Breast epithelium (tissue), 3 donors: ENCODE measurements at regions not wholly inside any gene's neighbourhood (a gene's known extent, or its start where the extent isn't known, plus 50 kb on each side); places are given as distances from the start of the nearest gene placed in this dataset.

Source experiments
- POLR2A ChIP-seq: fragments of 450-650 bp; IDR thresholded peaks from one replicate; pipeline ENCODE4 v1.6.1; 2016; ENCODE audit warnings: antibody characterized with exemption, mild to moderate bottlenecking, moderate library complexity
- TF ChIP-seq, protein P1 (sequence below), 3 donors: fragments of 450-650 bp; IDR thresholded peaks; one replicate each; pipeline ENCODE4 v1.5.1; 2016 to 2017; ENCODE audit warnings: antibody characterized with exemption in 3 of 3, mild to moderate bottlenecking in 3 of 3, moderate library complexity in 3 of 3

DNA sequence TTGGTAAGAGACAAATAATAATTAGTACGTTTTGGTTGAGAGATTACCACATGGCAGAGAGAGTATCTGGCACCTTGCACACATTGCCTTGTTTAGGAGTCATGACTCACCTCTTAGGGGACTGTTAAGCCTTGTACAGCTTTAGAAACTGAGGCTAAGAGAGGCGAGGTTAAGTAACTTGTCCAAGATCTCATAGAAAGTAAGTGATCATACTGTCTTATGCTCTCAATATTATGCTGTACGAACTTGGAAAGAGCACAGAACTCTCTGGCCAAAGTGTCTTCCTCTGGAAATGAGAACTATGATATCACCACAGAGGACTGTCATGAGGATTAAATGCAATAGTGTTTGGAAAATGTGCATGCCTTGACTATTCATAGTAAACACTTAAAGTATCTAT lies 249.0 kb downstream of the UTRN start:
- TF ChIP-seq, protein P1, sequence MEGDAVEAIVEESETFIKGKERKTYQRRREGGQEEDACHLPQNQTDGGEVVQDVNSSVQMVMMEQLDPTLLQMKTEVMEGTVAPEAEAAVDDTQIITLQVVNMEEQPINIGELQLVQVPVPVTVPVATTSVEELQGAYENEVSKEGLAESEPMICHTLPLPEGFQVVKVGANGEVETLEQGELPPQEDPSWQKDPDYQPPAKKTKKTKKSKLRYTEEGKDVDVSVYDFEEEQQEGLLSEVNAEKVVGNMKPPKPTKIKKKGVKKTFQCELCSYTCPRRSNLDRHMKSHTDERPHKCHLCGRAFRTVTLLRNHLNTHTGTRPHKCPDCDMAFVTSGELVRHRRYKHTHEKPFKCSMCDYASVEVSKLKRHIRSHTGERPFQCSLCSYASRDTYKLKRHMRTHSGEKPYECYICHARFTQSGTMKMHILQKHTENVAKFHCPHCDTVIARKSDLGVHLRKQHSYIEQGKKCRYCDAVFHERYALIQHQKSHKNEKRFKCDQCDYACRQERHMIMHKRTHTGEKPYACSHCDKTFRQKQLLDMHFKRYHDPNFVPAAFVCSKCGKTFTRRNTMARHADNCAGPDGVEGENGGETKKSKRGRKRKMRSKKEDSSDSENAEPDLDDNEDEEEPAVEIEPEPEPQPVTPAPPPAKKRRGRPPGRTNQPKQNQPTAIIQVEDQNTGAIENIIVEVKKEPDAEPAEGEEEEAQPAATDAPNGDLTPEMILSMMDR (IDR thresholded peaks at IDR 0.05) = no peak
- no peak for TF ChIP-seq POLR2A
